HEK293T (cell line): ENCODE measurements at regions not wholly inside any gene's neighbourhood (a gene's known extent, or its start where the extent isn't known, plus 50 kb on each side); places are given as distances from the start of the nearest gene placed in this dataset.

Experiments used
- CTCF ChIA-PET: fragments of 350-600 bp; formaldehyde crosslinking; extraction: SDS; loops from one replicate; lab custom pipeline; 2021; ENCODE audit warnings: antibody characterized with exemption, inconsistent platforms; lab: Yijun Ruan, JAX
- POLR2A ChIA-PET: fragments of 350-600 bp; formaldehyde crosslinking; extraction: SDS; loops from one replicate; lab custom pipeline; 2020; ENCODE audit warnings: antibody characterized with exemption, inconsistent platforms; lab: Yijun Ruan, JAX
- DNase-seq: peaks from one replicate; pipeline ENCODE4 v3.0.0; 2012; ENCODE audit warnings: mixed read lengths; ENCODE audit errors: extremely low spot score
- ARNT ChIP-seq: fragments of 450-650 bp; IDR thresholded peaks from 2 replicates; pipeline ENCODE4 v1.6.1; 2017; ENCODE audit warnings: mild to moderate bottlenecking
- BHLHE40 ChIP-seq: fragments of 450-650 bp; IDR thresholded peaks from 2 replicates; pipeline ENCODE4 v1.6.1; 2016; ENCODE audit warnings: mild to moderate bottlenecking, moderate library complexity, borderline replicate concordance
- CTBP1 ChIP-seq: fragments of 450-650 bp; IDR thresholded peaks from 2 replicates; pipeline ENCODE4 v1.6.1; 2016; ENCODE audit warnings: borderline replicate concordance
- ELF4 ChIP-seq: fragments of 450-650 bp; IDR thresholded peaks from 2 replicates; pipeline ENCODE4 v1.6.1; 2017; ENCODE audit warnings: antibody characterized with exemption
- FOXA1 ChIP-seq: fragments of 450-650 bp; IDR thresholded peaks from 2 replicates; pipeline ENCODE4 v1.6.1; 2016; ENCODE audit warnings: mild to moderate bottlenecking
- FOXK2 ChIP-seq: fragments of 450-650 bp; IDR thresholded peaks from 2 replicates; pipeline ENCODE4 v1.6.1; 2016; ENCODE audit warnings: mild to moderate bottlenecking
- FOXM1 ChIP-seq: fragments of 450-650 bp; IDR thresholded peaks from 2 replicates; pipeline ENCODE4 v1.6.1; 2017; ENCODE audit warnings: mild to moderate bottlenecking, borderline replicate concordance
- HDGF ChIP-seq: fragments of 450-650 bp; IDR thresholded peaks from 2 replicates; pipeline ENCODE4 v1.6.1; 2017; ENCODE audit warnings: antibody characterized with exemption, borderline replicate concordance
- L3MBTL2 ChIP-seq: fragments of 450-650 bp; conservative IDR thresholded peaks from 2 replicates; pipeline ENCODE4 v1.6.1; 2016; ENCODE audit warnings: mild to moderate bottlenecking
- LEF1 ChIP-seq: fragments of 450-650 bp; IDR thresholded peaks from 2 replicates; pipeline ENCODE4 v1.6.1; 2017; ENCODE audit warnings: mild to moderate bottlenecking, borderline replicate concordance
- NFRKB ChIP-seq: fragments of 450-650 bp; IDR thresholded peaks from 2 replicates; pipeline ENCODE4 v1.6.1; 2016; ENCODE audit warnings: mild to moderate bottlenecking, moderate library complexity
- SP1 ChIP-seq: fragments of 450-650 bp; IDR thresholded peaks from 2 replicates; pipeline ENCODE4 v1.6.1; 2017
- SUZ12 ChIP-seq: fragments of 450-650 bp; IDR thresholded peaks from 2 replicates; pipeline ENCODE4 v1.6.1; 2016; ENCODE audit warnings: mild to moderate bottlenecking
- TARDBP ChIP-seq: fragments of 450-650 bp; IDR thresholded peaks from 2 replicates; pipeline ENCODE4 v1.6.1; 2016
- ZNF384 ChIP-seq: fragments of 450-650 bp; IDR thresholded peaks from 2 replicates; pipeline ENCODE4 v1.6.1; 2016
- TF ChIP-seq, protein P1 (sequence below): fragments of 450-650 bp; IDR thresholded peaks from 2 replicates; pipeline ENCODE4 v1.6.1; 2016

DNA sequence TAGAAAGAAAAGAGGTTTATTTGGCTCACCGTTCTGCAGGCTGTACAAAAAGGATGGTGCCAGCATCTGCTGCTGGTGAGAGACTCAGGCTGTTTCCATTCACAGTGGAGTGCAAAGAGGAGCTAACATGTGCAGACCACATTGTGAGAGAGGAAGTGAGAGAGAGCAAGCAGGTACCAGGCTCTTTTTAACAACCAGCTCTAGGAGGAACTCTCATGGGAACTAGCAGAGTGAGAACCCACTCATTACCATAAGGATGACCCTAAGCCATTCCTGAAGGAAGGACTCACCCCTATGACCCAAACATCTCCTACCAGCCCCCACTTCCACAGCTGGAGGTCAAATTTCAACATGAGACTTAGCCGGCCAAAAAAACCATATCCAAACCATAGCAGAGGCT lies 158.6 kb upstream of the ADGRL3 start:
- no peak for TF ChIP-seq BHLHE40
- TF ChIP-seq, protein P1, sequence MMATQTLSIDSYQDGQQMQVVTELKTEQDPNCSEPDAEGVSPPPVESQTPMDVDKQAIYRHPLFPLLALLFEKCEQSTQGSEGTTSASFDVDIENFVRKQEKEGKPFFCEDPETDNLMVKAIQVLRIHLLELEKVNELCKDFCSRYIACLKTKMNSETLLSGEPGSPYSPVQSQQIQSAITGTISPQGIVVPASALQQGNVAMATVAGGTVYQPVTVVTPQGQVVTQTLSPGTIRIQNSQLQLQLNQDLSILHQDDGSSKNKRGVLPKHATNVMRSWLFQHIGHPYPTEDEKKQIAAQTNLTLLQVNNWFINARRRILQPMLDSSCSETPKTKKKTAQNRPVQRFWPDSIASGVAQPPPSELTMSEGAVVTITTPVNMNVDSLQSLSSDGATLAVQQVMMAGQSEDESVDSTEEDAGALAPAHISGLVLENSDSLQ = no peak
- no peak for TF ChIP-seq SUZ12
- no peak for TF ChIP-seq TARDBP
- TF ChIP-seq L3MBTL2 = no peak
- no peak for TF ChIP-seq CTBP1
- CTCF ChIA-PET = no interaction called here
- no peak for DNase-seq
- POLR2A ChIA-PET = no interaction called here

DNA sequence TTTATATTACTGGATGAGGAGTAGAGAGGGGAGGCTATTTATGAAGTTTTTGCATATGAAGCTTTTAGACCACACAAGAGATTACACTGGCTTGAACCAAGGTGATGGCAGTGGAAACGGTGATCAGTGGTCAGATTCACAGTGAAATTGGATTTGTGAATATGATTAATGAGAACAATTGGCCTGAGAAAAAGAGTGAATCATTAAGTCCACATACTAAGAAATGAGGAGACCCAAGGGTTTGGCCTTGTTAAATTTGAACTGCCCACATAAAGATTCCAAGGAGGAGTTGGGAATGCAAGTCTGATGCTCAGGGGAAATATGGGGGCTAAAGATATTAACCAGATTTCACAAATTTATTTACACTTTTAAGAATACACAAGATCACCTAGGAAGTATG lies 155.3 kb upstream of the ADGRL3 start:
- CTCF ChIA-PET = no interaction called here
- no peak for DNase-seq
- POLR2A ChIA-PET = no interaction called here
- TF ChIP-seq TARDBP = no peak
- TF ChIP-seq L3MBTL2 = no peak
- TF ChIP-seq BHLHE40 = no peak
- TF ChIP-seq ZNF384 = no peak
- TF ChIP-seq NFRKB = no peak

- DNase-seq = no peak
- TF ChIP-seq FOXK2 (no peak), BHLHE40 (no peak), LEF1 (no peak), FOXA1 (no peak), SUZ12 (no peak)
- ChIA-PET POLR2A (no interaction called here), CTCF (no interaction called here)
Measured at GRCh38 chr4:61049018-61049417, 151.1 kb upstream of the ADGRL3 start.

DNA sequence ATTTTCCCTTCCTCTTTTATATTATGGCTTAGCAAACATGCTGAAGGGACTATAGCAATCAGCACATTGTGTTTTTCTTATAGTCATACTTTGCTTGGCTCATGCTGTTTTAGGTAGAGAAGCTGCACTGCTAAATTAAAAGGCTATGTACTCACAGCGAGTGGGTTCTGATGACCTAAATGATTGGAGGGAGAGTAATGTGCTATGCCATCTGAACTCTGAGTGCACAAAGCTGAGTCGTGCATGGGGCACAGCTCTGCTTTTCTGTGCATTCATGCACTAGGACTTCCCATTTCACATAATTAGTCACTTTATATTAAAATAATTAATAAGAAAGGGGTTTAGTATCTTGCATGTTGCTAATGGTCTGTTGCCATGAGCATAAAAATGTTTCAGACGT lies 132.7 kb upstream of the ADGRL3 start:
- no peak for DNase-seq
- TF ChIP-seq NFRKB (no peak), ARNT (no peak), BHLHE40 (no peak), ELF4 (no peak), HDGF (no peak)
- ChIA-PET CTCF (no interaction called here), POLR2A (no interaction called here)

DNA sequence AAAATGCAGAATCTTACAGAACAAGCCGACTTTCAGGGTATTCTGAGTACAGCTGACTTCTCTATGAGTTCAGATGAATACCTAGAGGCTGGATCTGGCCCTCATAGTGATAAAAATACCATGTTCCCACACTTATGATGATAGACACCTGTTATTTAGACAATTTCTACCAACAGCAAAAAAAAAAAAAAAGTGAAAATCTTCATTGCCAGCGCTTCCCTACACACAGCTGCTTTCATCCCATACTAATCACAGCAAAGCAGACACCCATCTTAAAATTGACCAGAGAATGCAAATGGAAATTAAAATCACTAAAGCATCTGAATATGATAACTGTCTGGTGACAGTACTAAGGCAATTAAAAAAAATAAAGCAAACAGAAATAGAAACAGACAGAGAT lies 132.1 kb upstream of the ADGRL3 start:
- TF ChIP-seq LEF1 (no peak), FOXK2 (no peak), ZNF384 (no peak), NFRKB (no peak), ARNT (no peak), CTBP1 (no peak), HDGF (no peak), L3MBTL2 (no peak)
- TF ChIP-seq, protein P1 = no peak
- DNase-seq = no peak
- ChIA-PET CTCF (no interaction called here), POLR2A (no interaction called here)

- DNase-seq = no peak
- ChIA-PET POLR2A (no interaction called here), CTCF (no interaction called here)
- no peak for TF ChIP-seq LEF1
- TF ChIP-seq ELF4 = no peak
- TF ChIP-seq CTBP1 = no peak
- TF ChIP-seq ZNF384 = no peak
- no peak for TF ChIP-seq TARDBP
- no peak for TF ChIP-seq L3MBTL2
- TF ChIP-seq SUZ12 = no peak
- no peak for TF ChIP-seq FOXK2
- no peak for TF ChIP-seq HDGF
- TF ChIP-seq, protein P1 = no peak
- no peak for TF ChIP-seq SP1
- no peak for TF ChIP-seq NFRKB
- TF ChIP-seq ARNT = no peak
- TF ChIP-seq FOXM1 = no peak
- TF ChIP-seq BHLHE40 = no peak
- no peak for TF ChIP-seq FOXA1
Measured at GRCh38 chr4:61068745-61069144, 131.4 kb upstream of the ADGRL3 start.

- DNase-seq = no peak
- POLR2A ChIA-PET = no interaction called here
- TF ChIP-seq LEF1 (no peak), SUZ12 (no peak), NFRKB (no peak), HDGF (no peak), FOXK2 (no peak), FOXA1 (no peak), SP1 (no peak), L3MBTL2 (no peak), ELF4 (no peak), TARDBP (no peak), FOXM1 (no peak), BHLHE40 (no peak), ARNT (no peak), ZNF384 (no peak), CTBP1 (no peak)
- TF ChIP-seq, protein P1 = no peak
- CTCF ChIA-PET = interaction anchor here (0.6 kb wide), 1 partner anchor 549 kb away, joined by 4 read pairs; no protein-coding TSS in a partner anchor
Measured at GRCh38 chr4:61070269-61070668, 129.9 kb upstream of the ADGRL3 start.
